OCI-LY7 (cell line): ENCODE measurements at regions not wholly inside any gene's neighbourhood (a gene's known extent, or its start where the extent isn't known, plus 50 kb on each side); places are given as distances from the start of the nearest gene placed in this dataset.

ENCODE experiments used
- EZH2phosphoT487 ChIP-seq: fragments of 200-600 bp; sonication (generic); IDR thresholded peaks from 2 replicates; pipeline ENCODE4 v1.6.1; 2018; ENCODE audit warnings: low read depth, borderline replicate concordance, mild to moderate bottlenecking, mixed run types, antibody characterized with exemption, low read length, moderate library complexity, mixed read lengths
- TF ChIP-seq, protein P1 (sequence below): fragments of 200-600 bp; sonication (generic); conservative IDR thresholded peaks from 2 replicates; pipeline ENCODE4 v1.5.1; 2014; ENCODE audit warnings: mild to moderate bottlenecking, antibody characterized with exemption, low read length, moderate library complexity, mixed read lengths

DNA sequence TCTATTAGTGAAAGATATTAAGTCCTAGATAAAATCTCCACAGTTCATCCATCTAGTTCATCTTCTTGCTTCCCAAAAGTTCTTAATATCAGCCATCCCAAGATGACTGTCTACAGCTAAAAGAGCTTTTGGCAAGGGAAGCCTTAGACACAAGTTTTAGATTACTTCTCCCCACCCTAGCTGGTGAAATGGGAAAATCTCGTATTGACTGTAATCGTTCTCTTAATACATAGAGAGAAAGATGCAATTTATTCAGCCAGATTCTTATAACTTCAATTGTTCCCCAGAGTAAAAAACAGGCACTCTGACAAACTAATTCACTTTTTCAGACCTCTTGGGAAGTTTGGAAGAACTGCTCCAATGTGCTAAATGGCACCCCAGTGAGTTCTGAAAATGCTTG lies 1439.6 kb upstream of the C9orf72 start:
- TF ChIP-seq, protein P1, sequence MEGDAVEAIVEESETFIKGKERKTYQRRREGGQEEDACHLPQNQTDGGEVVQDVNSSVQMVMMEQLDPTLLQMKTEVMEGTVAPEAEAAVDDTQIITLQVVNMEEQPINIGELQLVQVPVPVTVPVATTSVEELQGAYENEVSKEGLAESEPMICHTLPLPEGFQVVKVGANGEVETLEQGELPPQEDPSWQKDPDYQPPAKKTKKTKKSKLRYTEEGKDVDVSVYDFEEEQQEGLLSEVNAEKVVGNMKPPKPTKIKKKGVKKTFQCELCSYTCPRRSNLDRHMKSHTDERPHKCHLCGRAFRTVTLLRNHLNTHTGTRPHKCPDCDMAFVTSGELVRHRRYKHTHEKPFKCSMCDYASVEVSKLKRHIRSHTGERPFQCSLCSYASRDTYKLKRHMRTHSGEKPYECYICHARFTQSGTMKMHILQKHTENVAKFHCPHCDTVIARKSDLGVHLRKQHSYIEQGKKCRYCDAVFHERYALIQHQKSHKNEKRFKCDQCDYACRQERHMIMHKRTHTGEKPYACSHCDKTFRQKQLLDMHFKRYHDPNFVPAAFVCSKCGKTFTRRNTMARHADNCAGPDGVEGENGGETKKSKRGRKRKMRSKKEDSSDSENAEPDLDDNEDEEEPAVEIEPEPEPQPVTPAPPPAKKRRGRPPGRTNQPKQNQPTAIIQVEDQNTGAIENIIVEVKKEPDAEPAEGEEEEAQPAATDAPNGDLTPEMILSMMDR = no peak
- TF ChIP-seq EZH2phosphoT487 = no peak
